HG03565 (cell line): ENCODE measurements at regions not wholly inside any gene's neighbourhood (a gene's known extent, or its start where the extent isn't known, plus 50 kb on each side); places are given as distances from the start of the nearest gene placed in this dataset.
A peak's percentile ranks its signal among the peaks of the same experiment; 100 is the strongest.

ENCODE experiments used
- ATAC-seq: cut with Tn5 transposase; IDR thresholded peaks from one replicate; pipeline ENCODE4 v1.9.1; 2021; ENCODE audit warnings: mild to moderate bottlenecking, moderate library complexity; ENCODE audit not compliant: unreplicated experiment

DNA sequence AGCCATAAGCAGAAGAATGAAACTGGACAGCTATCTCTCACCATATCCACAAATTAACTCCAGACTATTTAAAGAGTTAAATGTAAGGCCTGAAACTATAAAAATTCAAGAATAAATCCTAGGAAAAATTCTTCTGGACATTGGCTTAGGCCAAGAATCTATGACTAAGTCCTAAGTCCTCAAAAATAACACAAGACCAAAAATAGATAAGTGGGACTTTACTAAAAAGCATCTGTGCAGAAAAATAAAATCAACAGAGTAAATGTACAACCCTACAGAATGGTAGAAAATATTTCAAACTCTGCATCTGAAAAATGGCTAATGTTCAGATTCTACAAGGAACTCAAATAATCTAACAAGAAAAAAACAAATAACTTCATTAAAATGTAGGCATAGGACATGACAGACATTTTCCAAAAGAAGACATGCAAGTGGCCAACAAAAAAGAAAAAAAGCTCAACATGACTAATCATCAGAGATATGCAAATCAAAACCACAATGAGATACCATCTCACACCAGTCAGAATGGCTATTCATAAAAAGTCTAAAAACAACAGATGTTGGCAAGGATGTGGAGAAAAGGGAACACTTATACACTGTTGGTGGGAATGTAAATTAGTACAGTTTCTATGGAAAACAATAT lies 61.0 kb upstream of the PPFIA2 start:
- ATAC-seq = no peak

DNA sequence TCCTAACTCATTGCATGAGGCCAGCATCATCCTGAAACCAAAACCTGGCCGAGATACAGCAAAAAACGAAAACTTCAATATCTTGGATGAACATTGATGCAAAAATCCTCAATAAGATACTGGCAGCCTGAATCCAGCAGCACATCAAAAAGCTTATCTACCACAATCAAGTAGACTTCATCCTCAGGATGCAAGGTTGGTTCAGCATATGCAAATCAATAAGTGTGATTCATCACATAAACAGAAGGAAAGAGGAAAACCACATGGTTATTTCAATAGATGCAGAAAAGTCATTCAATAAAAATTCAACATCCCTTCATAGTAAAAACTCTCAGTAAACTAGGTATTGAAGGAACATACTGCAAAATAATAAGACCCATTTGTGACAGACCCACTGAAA lies 56.5 kb upstream of the PPFIA2 start:
- ATAC-seq = no peak

DNA sequence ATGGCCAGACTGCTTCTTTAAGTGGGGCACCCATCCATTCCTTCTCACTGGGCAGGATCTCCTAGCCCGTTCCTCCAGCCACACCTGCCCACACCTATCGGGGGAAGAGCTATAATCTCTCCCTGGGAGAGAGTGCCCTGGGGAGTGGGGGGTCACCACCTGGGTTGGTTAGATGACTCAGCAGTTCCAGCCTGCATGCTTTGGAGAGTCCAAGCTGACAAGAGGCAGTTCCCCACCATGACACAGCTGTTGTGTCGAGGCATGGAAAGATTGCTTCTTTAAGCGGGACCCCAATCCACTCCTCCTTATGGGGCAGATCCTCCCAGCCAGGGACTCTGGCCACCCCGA lies 52.6 kb upstream of the PPFIA2 start:
- ATAC-seq = no peak

DNA sequence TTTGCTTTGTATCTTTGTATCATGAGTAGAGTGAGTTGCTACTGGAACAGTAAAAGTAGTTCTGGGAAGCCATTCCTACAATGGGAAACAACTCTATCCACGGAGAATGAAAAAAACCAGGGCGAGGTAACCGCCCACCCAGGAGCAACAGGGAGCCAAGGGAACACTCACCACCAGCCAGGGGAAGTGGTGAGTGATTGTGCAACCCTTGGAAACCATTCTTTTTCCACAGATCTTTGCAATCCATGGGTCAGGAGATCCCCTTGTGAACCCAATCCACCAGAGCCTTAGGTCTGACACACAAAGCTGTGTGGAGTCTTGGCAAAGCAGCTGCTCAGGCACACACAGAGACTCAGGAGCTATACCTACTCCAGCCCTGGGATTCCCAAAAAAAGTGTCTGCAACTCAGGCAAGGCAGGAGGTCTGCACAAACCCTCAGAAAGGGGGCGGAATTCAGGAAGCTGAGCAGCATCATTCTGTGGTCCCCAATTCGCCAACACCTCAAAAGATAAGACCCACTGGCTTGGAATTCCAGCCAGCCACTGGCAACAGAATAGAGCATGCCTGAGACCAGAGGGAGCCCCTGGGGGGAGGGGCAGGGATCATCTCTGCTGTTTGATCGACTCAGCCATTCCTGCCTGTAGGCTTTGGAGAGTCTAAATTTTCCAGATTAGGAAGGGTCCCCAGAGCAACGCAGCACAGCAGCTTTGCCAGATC lies 52.1 kb upstream of the PPFIA2 start:
- ATAC-seq = no peak

DNA sequence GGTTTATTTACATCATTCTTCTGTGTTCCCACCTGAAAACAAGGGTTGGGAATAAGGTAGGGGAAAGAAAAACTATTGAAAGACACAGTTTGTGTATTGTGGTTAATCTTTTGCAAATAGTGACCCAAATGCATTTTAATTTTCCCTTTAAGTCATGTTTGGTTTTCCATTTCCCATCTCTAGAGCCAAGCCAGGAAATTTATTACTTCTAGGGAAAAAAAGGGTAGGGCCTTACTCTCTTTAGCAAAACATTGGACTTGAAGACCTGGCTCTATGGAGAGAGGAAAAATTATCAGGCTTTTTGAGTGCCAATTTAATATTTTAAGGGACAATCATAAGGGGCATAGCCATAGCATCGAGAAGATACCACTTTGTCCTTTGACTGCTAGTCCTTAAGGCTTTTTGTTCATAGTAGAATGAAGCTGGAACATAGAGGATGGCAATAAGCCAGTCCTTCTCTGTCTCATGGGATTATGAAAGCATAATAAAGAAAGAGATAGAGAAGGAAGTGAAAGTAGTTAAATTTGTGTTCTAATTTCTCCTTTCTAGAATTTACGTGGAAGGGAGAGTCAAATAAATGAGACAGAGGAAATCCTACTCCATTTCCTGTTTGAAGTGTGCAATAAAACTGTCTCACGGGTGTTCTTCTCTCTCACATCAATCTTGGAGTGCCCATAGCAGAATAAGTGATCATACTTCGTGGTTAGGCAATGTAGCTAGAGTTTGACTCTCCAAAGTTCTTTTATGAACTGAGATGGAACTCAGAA lies 50.9 kb upstream of the PPFIA2 start:
- ATAC-seq = peak; percentile 87

DNA sequence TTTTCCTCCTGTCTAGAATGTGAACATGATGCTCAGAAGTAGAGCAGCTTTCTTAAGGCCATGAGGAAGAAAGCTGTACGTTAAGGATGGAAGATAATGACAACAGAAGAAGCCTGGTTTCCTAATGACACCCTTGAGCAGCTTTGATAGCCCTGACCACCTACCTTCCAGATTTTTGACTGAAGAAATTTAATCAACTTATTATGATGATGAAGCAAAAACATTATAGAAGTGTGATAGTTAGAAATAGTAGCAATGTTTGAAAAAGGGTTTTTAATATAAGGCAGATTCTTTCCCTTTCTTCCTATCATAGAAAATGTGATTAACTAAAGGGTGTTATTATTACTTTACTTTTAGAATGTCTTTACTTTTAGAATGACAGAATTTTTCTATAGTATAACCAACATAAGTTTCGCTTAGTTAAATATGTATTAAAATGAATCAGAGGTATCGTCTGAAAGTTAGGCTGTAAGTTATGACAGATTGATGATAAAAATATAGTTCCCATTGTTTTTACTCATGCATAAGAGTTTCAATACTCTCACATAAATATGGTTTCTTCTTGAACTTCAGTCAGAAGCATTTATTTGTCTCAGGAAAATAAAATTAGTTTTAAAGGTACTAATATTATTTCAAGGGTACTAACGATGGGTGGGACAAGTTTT lies 50.1 kb upstream of the PPFIA2 start:
- ATAC-seq = no peak
